ENCODE measurements at regions not wholly inside any gene's neighbourhood (a gene's known extent, or its start where the extent isn't known, plus 50 kb on each side); places are given as distances from the start of the nearest gene placed in this dataset.

GRCh38 chr18:42474577-42474976 lies 519.5 kb downstream of the PIK3C3 start:
- Histone ChIP-seq H3K27me3 (no peaks in the 10 kb centered on the region), H3K9me3 (no peaks in the 10 kb centered on the region), H3K4me3 (no peak overlapping the region), H3K27ac (no peak overlapping the region), H3K4me1 (peaks cover 0 to 4% (median 0%) of the 10 kb centered on the region in 12 donors), H3K36me3 (no peaks in the 10 kb centered on the region)
- intact Hi-C loops (cut with DNase I), result loop anchor here in 1 of 10 donors (10.0 kb wide), 1 partner anchor 60 kb away; no protein-coding TSS in a partner anchor
- DNase-seq, result no peak
- TF ChIP-seq POLR2A (IDR thresholded peaks at IDR 0.05), result no peak
- TF ChIP-seq, protein P1, sequence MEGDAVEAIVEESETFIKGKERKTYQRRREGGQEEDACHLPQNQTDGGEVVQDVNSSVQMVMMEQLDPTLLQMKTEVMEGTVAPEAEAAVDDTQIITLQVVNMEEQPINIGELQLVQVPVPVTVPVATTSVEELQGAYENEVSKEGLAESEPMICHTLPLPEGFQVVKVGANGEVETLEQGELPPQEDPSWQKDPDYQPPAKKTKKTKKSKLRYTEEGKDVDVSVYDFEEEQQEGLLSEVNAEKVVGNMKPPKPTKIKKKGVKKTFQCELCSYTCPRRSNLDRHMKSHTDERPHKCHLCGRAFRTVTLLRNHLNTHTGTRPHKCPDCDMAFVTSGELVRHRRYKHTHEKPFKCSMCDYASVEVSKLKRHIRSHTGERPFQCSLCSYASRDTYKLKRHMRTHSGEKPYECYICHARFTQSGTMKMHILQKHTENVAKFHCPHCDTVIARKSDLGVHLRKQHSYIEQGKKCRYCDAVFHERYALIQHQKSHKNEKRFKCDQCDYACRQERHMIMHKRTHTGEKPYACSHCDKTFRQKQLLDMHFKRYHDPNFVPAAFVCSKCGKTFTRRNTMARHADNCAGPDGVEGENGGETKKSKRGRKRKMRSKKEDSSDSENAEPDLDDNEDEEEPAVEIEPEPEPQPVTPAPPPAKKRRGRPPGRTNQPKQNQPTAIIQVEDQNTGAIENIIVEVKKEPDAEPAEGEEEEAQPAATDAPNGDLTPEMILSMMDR (IDR thresholded peaks at IDR 0.05), result no peak
- no peak for ATAC-seq

- DNase-seq (no peak), ATAC-seq (no peak)
- intact Hi-C loops (cut with DNase I), result loop anchor here in 1 of 10 donors (10.0 kb wide), 1 partner anchor 60 kb away; no protein-coding TSS in a partner anchor
- peaks cover 0 to 4% (median 0%) of the 10 kb centered on the region in 12 donors for H3K4me1 ChIP-seq
- no peak for TF ChIP-seq POLR2A (IDR thresholded peaks at IDR 0.05)
- TF ChIP-seq, protein P1 (IDR thresholded peaks at IDR 0.05), result no peak
- WGBS, 4 donors, result 74 to 83% (median 80%) methylated on average over 1 of the region's 1 CpG
- H3K4me3 ChIP-seq, result no peak overlapping the region
- no peaks in the 10 kb centered on the region for H3K36me3 ChIP-seq
- H3K27me3 ChIP-seq, result no peaks in the 10 kb centered on the region
- no peak overlapping the region for H3K27ac ChIP-seq
- no peaks in the 10 kb centered on the region for H3K9me3 ChIP-seq
These were observed 520.1 kb downstream of the PIK3C3 start for GRCh38 chr18:42475157-42475556.

- H3K4me1 ChIP-seq, result peaks cover 0 to 4% (median 0%) of the 10 kb centered on the region in 12 donors
- no peak overlapping the region for H3K27ac ChIP-seq
- TF ChIP-seq, protein P1 (IDR thresholded peaks at IDR 0.05), result no peak
- no peak for TF ChIP-seq POLR2A (IDR thresholded peaks at IDR 0.05)
- intact Hi-C loops (cut with DNase I), result loop anchor here in 1 of 10 donors (10.0 kb wide), 1 partner anchor 58 kb away; no protein-coding TSS in a partner anchor
- H3K27me3 ChIP-seq, result no peaks in the 10 kb centered on the region
- H3K4me3 ChIP-seq, result no peak overlapping the region
- H3K9me3 ChIP-seq, result no peaks in the 10 kb centered on the region
- no peak for ATAC-seq
- DNase-seq, result no peak
- H3K36me3 ChIP-seq, result no peaks in the 10 kb centered on the region
These were observed 522.2 kb downstream of the PIK3C3 start for GRCh38 chr18:42477267-42477666.

GRCh38 chr18:42480441-42480840 lies 525.4 kb downstream of the PIK3C3 start:
- intact Hi-C loops (cut with DNase I), result loop anchor here in 1 of 10 donors (10.0 kb wide), 1 partner anchor 266 kb away; no protein-coding TSS in a partner anchor
- ATAC-seq, result no peak
- no peak overlapping the region for H3K27ac ChIP-seq
- no peaks in the 10 kb centered on the region for H3K4me1 ChIP-seq
- DNase-seq, result no peak
- H3K27me3 ChIP-seq, result no peaks in the 10 kb centered on the region
- H3K4me3 ChIP-seq, result no peak overlapping the region
- 83 to 88% (median 84%) methylated on average over 5 of the region's 5 CpGs for WGBS, 4 donors
- H3K9me3 ChIP-seq, result peaks cover 0 to 10% (median 3%) of the 10 kb centered on the region in 12 donors
- no peak for TF ChIP-seq POLR2A (IDR thresholded peaks at IDR 0.05)
- TF ChIP-seq, protein P1 (IDR thresholded peaks at IDR 0.05), result no peak
- H3K36me3 ChIP-seq, result no peaks in the 10 kb centered on the region

Measured in heart left ventricle (tissue), 16 donors.